NB4 (cell line): ENCODE measurements at regions not wholly inside any gene's neighbourhood (a gene's known extent, or its start where the extent isn't known, plus 50 kb on each side); places are given as distances from the start of the nearest gene placed in this dataset.
A peak's percentile ranks its signal among the peaks of the same experiment; 100 is the strongest.

Experiments
- DNase-seq: peaks from one replicate; pipeline ENCODE4 v3.0.0; 2010; ENCODE audit warnings: low read depth
- H3K4me3 ChIP-seq: one replicate; pipeline ENCODE4 v1.5.1; 2011; ENCODE audit warnings: mild to moderate bottlenecking, low read depth, low read length, moderate library complexity
- MYC ChIP-seq: IDR thresholded peaks from 2 replicates; pipeline ENCODE4 v1.6.1; 2011; ENCODE audit warnings: low read depth, low read length
- POLR2A ChIP-seq: IDR thresholded peaks from 2 replicates; pipeline ENCODE4 v1.6.1; 2011; ENCODE audit warnings: mild to moderate bottlenecking; ENCODE audit not compliant: insufficient read length; ENCODE audit errors: extremely low read depth
- TF ChIP-seq, protein P1 (sequence below): IDR thresholded peaks from one replicate; pipeline ENCODE4 v1.5.1; 2012; ENCODE audit warnings: low read depth, low read length
- TF ChIP-seq, protein P2 (sequence below): IDR thresholded peaks from 2 replicates; pipeline ENCODE4 v1.6.1; 2011; ENCODE audit warnings: low read depth, low read length

DNA sequence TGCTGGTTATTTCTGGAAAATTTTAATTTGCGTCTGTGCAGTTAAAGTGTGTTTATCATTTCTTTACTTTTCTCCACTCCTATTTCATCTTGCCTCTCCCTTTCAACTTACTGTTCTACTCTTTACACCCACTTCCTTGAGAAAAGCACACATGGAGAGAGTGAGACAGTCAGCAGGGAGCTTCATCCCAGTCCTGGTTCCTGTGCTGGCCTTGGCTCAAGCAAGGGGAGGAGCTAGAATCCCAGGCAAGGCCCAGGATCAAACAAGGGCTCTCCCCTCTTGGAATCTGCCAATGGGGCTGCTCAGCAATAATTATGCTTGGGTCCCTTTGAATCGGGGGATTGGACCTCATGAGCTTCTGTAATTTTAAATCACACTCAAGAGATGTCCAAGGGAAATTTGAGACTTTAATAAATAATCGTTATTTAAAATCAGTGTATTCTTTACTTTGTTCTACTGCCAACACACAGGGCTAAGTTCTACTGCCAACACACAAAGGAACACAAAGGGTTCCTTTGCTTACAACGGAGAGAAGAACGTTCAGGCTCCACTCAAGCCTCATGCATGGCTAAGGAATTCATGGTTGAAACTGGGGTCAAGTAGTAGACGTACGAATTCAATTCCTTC lies 439.3 kb upstream of the DAB2 start:
- no peak for DNase-seq
- H3K4me3 ChIP-seq, result no peak overlapping the region
- TF ChIP-seq, protein P1, sequence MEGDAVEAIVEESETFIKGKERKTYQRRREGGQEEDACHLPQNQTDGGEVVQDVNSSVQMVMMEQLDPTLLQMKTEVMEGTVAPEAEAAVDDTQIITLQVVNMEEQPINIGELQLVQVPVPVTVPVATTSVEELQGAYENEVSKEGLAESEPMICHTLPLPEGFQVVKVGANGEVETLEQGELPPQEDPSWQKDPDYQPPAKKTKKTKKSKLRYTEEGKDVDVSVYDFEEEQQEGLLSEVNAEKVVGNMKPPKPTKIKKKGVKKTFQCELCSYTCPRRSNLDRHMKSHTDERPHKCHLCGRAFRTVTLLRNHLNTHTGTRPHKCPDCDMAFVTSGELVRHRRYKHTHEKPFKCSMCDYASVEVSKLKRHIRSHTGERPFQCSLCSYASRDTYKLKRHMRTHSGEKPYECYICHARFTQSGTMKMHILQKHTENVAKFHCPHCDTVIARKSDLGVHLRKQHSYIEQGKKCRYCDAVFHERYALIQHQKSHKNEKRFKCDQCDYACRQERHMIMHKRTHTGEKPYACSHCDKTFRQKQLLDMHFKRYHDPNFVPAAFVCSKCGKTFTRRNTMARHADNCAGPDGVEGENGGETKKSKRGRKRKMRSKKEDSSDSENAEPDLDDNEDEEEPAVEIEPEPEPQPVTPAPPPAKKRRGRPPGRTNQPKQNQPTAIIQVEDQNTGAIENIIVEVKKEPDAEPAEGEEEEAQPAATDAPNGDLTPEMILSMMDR, result no peak

DNA sequence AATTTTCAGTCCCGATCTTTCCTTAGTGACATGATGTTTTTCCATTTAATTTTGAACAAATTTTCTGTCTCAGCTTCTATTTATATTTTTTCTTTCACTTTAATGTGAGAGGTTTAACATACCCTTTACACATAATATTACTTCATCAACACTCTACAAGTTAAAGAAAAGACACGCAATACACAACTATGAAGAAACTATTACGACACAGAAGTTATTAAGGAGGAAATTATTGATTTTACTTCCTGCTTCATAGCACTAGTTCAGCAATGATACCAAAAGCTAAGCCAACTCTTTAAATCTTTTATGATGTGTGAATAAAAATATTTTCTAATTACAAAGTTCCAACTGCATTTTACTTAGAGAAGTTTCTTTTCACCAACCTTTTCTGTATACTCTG lies 432.3 kb upstream of the DAB2 start:
- no peak overlapping the region for H3K4me3 ChIP-seq
- peak; percentile 4 for DNase-seq

DNA sequence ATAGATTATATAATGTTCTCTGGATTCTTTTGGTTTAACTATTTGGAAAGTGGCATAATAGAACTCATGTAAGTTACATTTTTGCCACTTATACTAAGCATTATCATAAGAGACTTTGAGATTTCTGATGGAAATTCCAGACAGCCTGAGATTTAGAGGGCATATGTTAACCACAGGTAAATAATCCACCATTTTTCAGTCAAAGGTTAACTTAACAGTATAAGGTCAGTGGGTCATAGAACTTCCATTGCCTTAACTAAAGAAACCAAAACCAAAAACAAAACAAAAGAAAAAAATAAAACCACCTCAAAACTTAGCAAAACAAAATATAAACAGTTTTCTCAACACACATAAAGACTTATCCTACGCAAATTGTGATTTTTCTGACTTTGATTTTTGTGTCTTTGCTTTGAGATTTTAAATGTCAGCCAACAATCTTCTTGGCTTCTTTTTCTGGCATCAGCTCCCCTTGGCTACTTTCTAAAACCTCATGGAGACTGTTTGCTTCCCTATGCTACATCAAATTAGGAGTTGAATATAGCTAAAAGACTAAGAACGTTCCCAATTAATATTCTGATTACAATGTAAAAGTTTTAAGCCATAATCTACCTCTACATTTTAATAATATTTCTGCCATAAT lies 430.1 kb upstream of the DAB2 start:
- DNase-seq, result no peak
- TF ChIP-seq MYC (no peak), POLR2A (no peak)
- TF ChIP-seq, protein P2, sequence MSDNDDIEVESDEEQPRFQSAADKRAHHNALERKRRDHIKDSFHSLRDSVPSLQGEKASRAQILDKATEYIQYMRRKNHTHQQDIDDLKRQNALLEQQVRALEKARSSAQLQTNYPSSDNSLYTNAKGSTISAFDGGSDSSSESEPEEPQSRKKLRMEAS, result no peak
- TF ChIP-seq, protein P1, result no peak
- H3K4me3 ChIP-seq, result no peak overlapping the region

More for the DNA sequence above, 432.3 kb upstream of the DAB2 start:
- TF ChIP-seq, protein P2, result no peak
- no peak for TF ChIP-seq POLR2A
- no peak for TF ChIP-seq MYC
- TF ChIP-seq, protein P1, result no peak

DNA sequence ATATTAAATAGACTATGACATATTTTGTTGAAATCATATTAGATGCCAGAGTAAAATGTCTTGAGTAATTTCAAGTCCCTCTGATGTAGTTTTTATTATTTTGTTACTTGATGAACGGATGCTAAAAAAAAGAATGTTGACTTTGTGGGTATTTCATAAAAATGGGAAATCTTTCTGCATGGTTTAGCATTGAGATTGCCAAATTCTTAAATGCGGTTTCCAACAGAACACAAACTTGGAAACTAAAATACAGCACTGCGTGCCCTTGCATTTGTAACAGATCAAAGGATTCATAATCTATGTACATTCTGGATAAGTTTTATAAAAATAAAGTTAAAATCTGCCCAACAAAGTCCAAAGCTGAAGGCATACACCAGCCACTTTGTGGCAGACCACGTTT lies 425.5 kb upstream of the DAB2 start:
- no peak overlapping the region for H3K4me3 ChIP-seq
- no peak for DNase-seq
- no peak for TF ChIP-seq POLR2A
- TF ChIP-seq, protein P2, result no peak
- no peak for TF ChIP-seq MYC
- TF ChIP-seq, protein P1, result no peak

DNA sequence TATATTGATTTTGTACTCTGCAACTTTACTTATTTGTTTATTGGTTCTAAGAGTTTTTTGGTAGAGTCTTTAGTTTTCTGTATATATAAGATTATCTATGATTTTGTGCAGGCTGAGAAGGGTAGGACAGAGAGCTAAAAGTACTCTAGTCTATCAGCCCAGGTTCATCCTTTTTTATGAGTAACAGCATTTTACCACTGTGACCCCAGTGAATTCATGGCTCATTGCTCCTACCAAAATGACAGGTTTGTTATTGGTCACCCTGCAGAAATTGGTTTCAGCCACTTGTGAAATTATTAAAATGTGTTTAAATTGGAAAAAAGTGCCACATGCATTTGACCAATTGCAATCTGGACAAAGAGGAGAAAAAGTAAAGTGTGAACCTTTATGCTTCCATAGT lies 421.4 kb upstream of the DAB2 start:
- TF ChIP-seq POLR2A (no peak), MYC (no peak)
- TF ChIP-seq, protein P1, result no peak
- TF ChIP-seq, protein P2, result no peak
- DNase-seq, result no peak
- H3K4me3 ChIP-seq, result no peak overlapping the region

DNA sequence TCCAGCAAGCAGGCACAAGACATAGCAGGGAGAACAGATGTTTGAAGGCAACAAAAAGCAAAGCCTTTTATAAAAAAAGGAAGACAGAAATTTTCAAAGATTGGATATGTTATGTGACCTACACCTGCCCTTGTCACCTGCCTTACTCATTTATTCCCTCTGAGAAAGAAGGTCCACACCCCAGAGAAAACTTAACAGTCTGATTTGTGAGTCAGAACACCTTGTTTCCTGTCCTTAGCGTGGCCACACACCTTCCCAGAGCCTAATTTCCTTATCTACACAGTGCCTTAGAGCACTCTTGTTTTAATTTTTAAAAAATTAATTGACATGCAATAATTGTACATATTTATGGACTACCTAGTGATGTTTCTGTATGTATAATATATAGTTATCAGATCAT lies 419.0 kb upstream of the DAB2 start:
- TF ChIP-seq, protein P1, result no peak
- TF ChIP-seq MYC, result no peak
- TF ChIP-seq, protein P2, result no peak
- TF ChIP-seq POLR2A, result no peak
- DNase-seq, result no peak
- H3K4me3 ChIP-seq, result no peak overlapping the region
